ENCODE measurements at regions not wholly inside any gene's neighbourhood (a gene's known extent, or its start where the extent isn't known, plus 50 kb on each side); places are given as distances from the start of the nearest gene placed in this dataset.

DNA sequence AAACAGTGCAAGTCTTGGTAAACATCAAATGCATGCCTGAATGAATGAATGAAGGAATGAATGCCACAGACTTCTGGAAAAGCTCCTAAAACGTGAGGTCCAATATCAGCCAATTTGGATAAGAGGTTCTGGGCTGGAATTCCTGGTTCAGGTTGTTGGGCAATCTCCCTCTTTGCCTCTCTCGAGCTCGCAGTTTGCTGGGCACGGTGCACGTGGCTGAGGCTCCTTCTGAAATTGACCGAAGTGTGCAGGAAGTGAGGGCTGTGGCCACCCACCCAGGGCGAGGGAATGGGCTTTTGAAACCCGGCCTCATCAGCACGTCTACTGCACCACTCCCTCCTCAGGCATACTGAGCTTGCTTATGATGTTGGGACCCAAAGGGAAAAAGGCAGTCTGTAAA, 288.8 kb upstream of the HS6ST1 start:
- TF ChIP-seq CTCF (IDR thresholded peaks at IDR 0.05): no peak
- H3K4me3 ChIP-seq (ENCODE audit: low read depth, low read length): no peak overlapping the region

GRCh38 chr2:128607911-128608506, 289.3 kb upstream of the HS6ST1 start:
- peaks cover 19% of the 10 kb centered on the region for H3K4me1 ChIP-seq
- H3K4me3 ChIP-seq (ENCODE audit: low read depth, low read length): no peak overlapping the region
- H3K4me2 ChIP-seq (ENCODE audit: low read length): no peak overlapping the region
- no peaks in the 10 kb centered on the region for H3K9me3 ChIP-seq (ENCODE audit: control insufficient read depth, low read length)
- H3K9ac ChIP-seq: no peak overlapping the region
- peak overlapping the region; percentile 80 for H2AFZ ChIP-seq
- no peaks in the 10 kb centered on the region for H3K36me3 ChIP-seq (ENCODE audit: control insufficient read depth, insufficient read depth, low read length)
- H3K27ac ChIP-seq: peak overlapping the region; percentile 31
- H3K79me2 ChIP-seq: no peaks in the 10 kb centered on the region
- no peaks in the 10 kb centered on the region for H3K27me3 ChIP-seq (ENCODE audit: control insufficient read depth, insufficient read depth, low read length)
- TF ChIP-seq CTCF (IDR thresholded peaks at IDR 0.05): no peak

More for the DNA sequence above, 288.8 kb upstream of the HS6ST1 start:
- no peak overlapping the region for H3K4me2 ChIP-seq (ENCODE audit: low read length)
- H3K9ac ChIP-seq: no peak overlapping the region
- peaks cover 19% of the 10 kb centered on the region for H3K4me1 ChIP-seq
- no peaks in the 10 kb centered on the region for H3K79me2 ChIP-seq
- no peaks in the 10 kb centered on the region for H3K36me3 ChIP-seq (ENCODE audit: control insufficient read depth, insufficient read depth, low read length)
- H3K9me3 ChIP-seq (ENCODE audit: control insufficient read depth, low read length): no peaks in the 10 kb centered on the region
- no peaks in the 10 kb centered on the region for H3K27me3 ChIP-seq (ENCODE audit: control insufficient read depth, insufficient read depth, low read length)
- H2AFZ ChIP-seq: peak overlapping the region; percentile 80
- no peak overlapping the region for H3K27ac ChIP-seq

DNA sequence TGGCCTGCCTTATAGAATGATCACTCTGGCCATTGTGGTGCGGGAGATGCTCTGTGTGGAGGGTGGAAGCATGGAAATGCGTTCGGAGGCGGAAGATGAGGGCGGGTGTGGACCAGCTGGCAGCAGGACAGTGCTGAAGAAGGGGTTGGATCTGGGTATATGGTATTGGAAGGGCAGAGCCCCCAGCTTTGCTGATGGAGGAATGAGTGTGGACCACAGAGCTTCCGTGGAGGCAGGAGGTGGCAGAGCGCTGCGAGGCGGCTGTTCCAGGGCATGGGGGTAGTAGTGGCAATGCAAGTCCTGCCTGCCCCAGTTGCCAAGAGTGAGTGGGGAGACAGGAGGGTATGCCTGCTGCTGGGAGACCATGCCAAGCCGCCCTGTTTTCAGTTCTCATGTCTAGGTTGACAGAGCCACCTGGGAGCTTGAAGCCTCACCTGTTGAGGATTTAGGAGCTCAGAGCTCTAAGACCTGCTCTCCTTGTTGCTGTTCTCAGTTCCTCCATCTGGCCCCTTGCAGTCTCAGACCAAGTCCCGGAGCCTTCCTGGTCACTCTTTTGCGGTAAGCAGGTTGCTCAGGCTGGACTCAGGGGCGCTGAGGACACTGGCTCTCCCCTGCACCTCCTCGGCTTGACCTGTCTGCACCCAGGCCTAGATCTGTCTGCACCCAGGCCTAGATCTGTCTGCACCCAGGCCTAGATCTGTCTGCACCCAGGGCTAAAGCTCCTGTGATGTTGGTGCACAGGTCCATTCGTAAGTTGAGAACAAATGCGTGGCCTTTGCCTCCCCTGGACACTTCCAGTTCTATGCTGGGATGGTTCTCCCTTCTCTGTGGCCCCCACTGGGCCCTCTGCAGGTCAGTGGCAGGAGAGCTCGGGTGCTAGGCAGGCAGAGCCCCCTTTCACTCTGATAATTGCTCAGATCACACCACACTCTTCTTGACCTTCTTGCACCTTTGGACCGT, 290.5 kb upstream of the HS6ST1 start:
- Histone ChIP-seq H3K4me1 (peaks cover 19% of the 10 kb centered on the region), H3K27ac (no peak overlapping the region), H3K4me2 (ENCODE audit: low read length) (no peak overlapping the region), H3K9ac (no peak overlapping the region), H3K4me3 (ENCODE audit: low read depth, low read length) (no peak overlapping the region), H2AFZ (no peak overlapping the region), H3K9me3 (ENCODE audit: control insufficient read depth, low read length) (no peaks in the 10 kb centered on the region), H3K36me3 (ENCODE audit: control insufficient read depth, insufficient read depth, low read length) (no peaks in the 10 kb centered on the region), H3K27me3 (ENCODE audit: control insufficient read depth, insufficient read depth, low read length) (no peaks in the 10 kb centered on the region), H3K79me2 (no peaks in the 10 kb centered on the region)
- TF ChIP-seq CTCF (IDR thresholded peaks at IDR 0.05): no peak

DNA sequence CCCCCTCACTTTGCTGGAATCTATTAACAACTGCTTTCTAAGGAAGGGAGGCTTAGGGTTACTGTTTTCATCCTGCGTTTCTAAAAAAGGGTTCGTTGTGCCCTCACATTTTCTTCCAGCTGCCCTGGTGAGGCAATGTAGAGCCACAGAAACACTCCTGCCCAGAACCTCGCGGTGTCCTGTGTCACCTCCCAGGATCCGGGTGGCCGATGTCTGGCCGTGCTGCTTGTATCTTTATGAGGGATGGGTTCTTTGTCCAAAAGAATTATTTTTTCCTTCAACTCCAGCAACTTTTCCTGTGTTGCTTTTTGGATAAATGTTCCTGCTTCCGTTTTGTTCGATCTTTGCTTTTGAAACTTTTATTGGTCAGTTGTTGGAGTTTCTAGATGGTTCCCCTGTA, 291.8 kb upstream of the HS6ST1 start:
- no peak for TF ChIP-seq CTCF (IDR thresholded peaks at IDR 0.05)
- Histone ChIP-seq H2AFZ (no peak overlapping the region), H3K36me3 (ENCODE audit: control insufficient read depth, insufficient read depth, low read length) (no peaks in the 10 kb centered on the region), H3K27ac (no peak overlapping the region), H3K79me2 (no peaks in the 10 kb centered on the region), H3K9ac (no peak overlapping the region), H3K4me1 (peaks cover 19% of the 10 kb centered on the region), H3K9me3 (ENCODE audit: control insufficient read depth, low read length) (no peaks in the 10 kb centered on the region), H3K4me3 (ENCODE audit: low read depth, low read length) (no peak overlapping the region), H3K4me2 (ENCODE audit: low read length) (no peak overlapping the region), H3K27me3 (ENCODE audit: control insufficient read depth, insufficient read depth, low read length) (no peaks in the 10 kb centered on the region)

Measured in parathyroid adenoma (tissue), 2 donors.